A549 (cell line): ENCODE measurements at regions not wholly inside any gene's neighbourhood (a gene's known extent, or its start where the extent isn't known, plus 50 kb on each side); places are given as distances from the start of the nearest gene placed in this dataset.

Source experiments
- ATAC-seq, 2 experiments: fragments of 200-7000 bp in 1 of 2; fragments of >200 bp in 1 of 2; cut with Nextera tagmentation in 1 of 2; cut with Tn5 transposase in 1 of 2; 3 replicates each; pipeline versions ENCODE4 v1.8.0 to v1.9.1; 2018 to 2020; ENCODE audit warnings: mild to moderate bottlenecking in 1 of 2, moderate library complexity in 1 of 2
- CTCF ChIA-PET: fragments of 300-600 bp; sonication (Branson Sonifier 250); formaldehyde crosslinking; extraction: SDS; loops from one replicate; lab custom pipeline; 2021; ENCODE audit warnings: antibody characterized with exemption, inconsistent platforms; lab: Yijun Ruan, JAX
- POLR2A ChIA-PET: fragments of 350-600 bp; formaldehyde crosslinking; extraction: SDS; loops from one replicate; lab custom pipeline; 2021; ENCODE audit warnings: antibody characterized with exemption, inconsistent platforms; lab: Yijun Ruan, JAX
- DNase-seq, 2 experiments: peaks; one replicate each; pipeline versions ENCODE4 v3.0.0 to v3.0.0-alpha.2; 2011 to 2016; ENCODE audit warnings: low read depth in 1 of 2, low spot score in 1 of 2
- FAIRE-seq: peaks from 2 replicates; lab custom pipeline; 2011; peaks lifted over from hg19 to GRCh38; lab: Jason Lieb, UNC
- H3K27ac ChIP-seq, 2 experiments: fragments of >200 bp; sonication (Bioruptor Twin); formaldehyde crosslinking; 3 replicates each; pipeline ENCODE4 v1.5.1; 2016 to 2017
- H3K4me1 ChIP-seq: fragments of >200 bp; sonication (Bioruptor Twin); formaldehyde crosslinking; 3 replicates; pipeline ENCODE4 v1.6.1; 2016
- H3K4me2 ChIP-seq: fragments of >200 bp; sonication (Bioruptor Twin); formaldehyde crosslinking; 3 replicates; pipeline ENCODE4 v1.6.1; 2016
- H3K4me3 ChIP-seq: fragments of >200 bp; sonication (Bioruptor Twin); formaldehyde crosslinking; 3 replicates; pipeline ENCODE4 v1.5.1; 2016
- H3K9me3 ChIP-seq: fragments of >200 bp; sonication (Bioruptor Twin); formaldehyde crosslinking; 3 replicates; pipeline ENCODE4 v1.6.1; 2016
- CBX8 ChIP-seq: fragments of 200-600 bp; sonication (generic); IDR thresholded peaks from 2 replicates; pipeline ENCODE4 v1.6.1; 2016
- CEBPB ChIP-seq, 2 experiments: fragments of >200 bp in 1 of 2; sonication (Bioruptor Twin) in 1 of 2; formaldehyde crosslinking in 1 of 2; IDR thresholded peaks; 2 replicates each; pipeline ENCODE4 v1.6.1; 2012 to 2016
- CHD2 ChIP-seq: fragments of 150-350 bp; IDR thresholded peaks from 2 replicates; pipeline ENCODE4 v1.6.1; 2014; ENCODE audit warnings: low read length; ENCODE audit not compliant: partially characterized antibody
- CTCF ChIP-seq: fragments of >200 bp; sonication (Bioruptor Twin); formaldehyde crosslinking; IDR thresholded peaks from 3 replicates; pipeline ENCODE4 v1.5.1; 2016
- EP300 ChIP-seq, 2 experiments: fragments of >200 bp; sonication (Bioruptor Twin); formaldehyde crosslinking; IDR thresholded peaks; 2 replicates in 1 of 2; 3 replicates in 1 of 2; pipeline ENCODE4 v1.6.1; 2016 to 2017
- ESRRA ChIP-seq: fragments of 150-350 bp; IDR thresholded peaks from 2 replicates; pipeline ENCODE4 v1.6.1; 2014; ENCODE audit warnings: mild to moderate bottlenecking, low read length, borderline replicate concordance
- HEYL ChIP-seq: fragments of 250-450 bp; sonication (Bioruptor Pico); IDR thresholded peaks from 2 replicates; pipeline ENCODE4 v1.8.0; 2021; ENCODE audit warnings: mild to moderate bottlenecking, moderate library complexity
- HMGXB4 ChIP-seq: fragments of 250-450 bp; sonication (Bioruptor Pico); IDR thresholded peaks from 2 replicates; pipeline ENCODE4 v1.5.0; 2021; ENCODE audit warnings: mild to moderate bottlenecking, moderate library complexity, borderline replicate concordance
- HOXA7 ChIP-seq: fragments of 250-450 bp; sonication (Bioruptor Pico); IDR thresholded peaks from 2 replicates; pipeline ENCODE4 v1.5.0; 2020; ENCODE audit warnings: mild to moderate bottlenecking, moderate library complexity
- MAFK ChIP-seq: fragments of 450-650 bp; IDR thresholded peaks from 2 replicates; pipeline ENCODE4 v1.6.1; 2014; ENCODE audit not compliant: partially characterized antibody
- MAX ChIP-seq: IDR thresholded peaks from 2 replicates; pipeline ENCODE4 v1.6.1; 2012
- NFE2L2 ChIP-seq: fragments of 150-350 bp; conservative IDR thresholded peaks from 2 replicates; pipeline ENCODE4 v1.6.1; 2014; ENCODE audit warnings: low read length
- RAD21 ChIP-seq, 2 experiments: fragments of >200 bp in 1 of 2; sonication (Bioruptor Twin) in 1 of 2; formaldehyde crosslinking in 1 of 2; IDR thresholded peaks in 1 of 2; conservative IDR thresholded peaks in 1 of 2; 2 replicates in 1 of 2; 3 replicates in 1 of 2; pipeline ENCODE4 v1.6.1; 2012 to 2018; ENCODE audit warnings: inconsistent platforms in 1 of 2
- RARB ChIP-seq: fragments of 250-450 bp; sonication (Bioruptor Pico); IDR thresholded peaks from 2 replicates; pipeline ENCODE4 v1.8.0; 2021; ENCODE audit warnings: mild to moderate bottlenecking, moderate library complexity
- ZFP36 ChIP-seq: fragments of 450-650 bp; IDR thresholded peaks from 2 replicates; pipeline ENCODE4 v1.6.1; 2014; ENCODE audit warnings: borderline replicate concordance; ENCODE audit not compliant: partially characterized antibody
- ZNF302 ChIP-seq: fragments of 250-450 bp; sonication (Bioruptor Pico); IDR thresholded peaks from 2 replicates; pipeline ENCODE4 v1.9.0; 2021; ENCODE audit warnings: inconsistent platforms, mild to moderate bottlenecking, moderate library complexity
- ZSCAN20 ChIP-seq: fragments of 250-450 bp; sonication (Bioruptor Pico); IDR thresholded peaks from 2 replicates; pipeline ENCODE4 v1.8.0; 2022; ENCODE audit warnings: mild to moderate bottlenecking, moderate library complexity
- WGBS: methylation state at CpG from one replicate; pipeline ENCODE4 v1.1.6; 2017; ENCODE audit errors: missing lambda C conversion rate; 5-methylcytosine and 5-hydroxymethylcytosine counted together

GRCh38 chr3:43787330-43787729 lies 96.6 kb downstream of the ABHD5 start:
- H3K9me3 ChIP-seq = no peaks in the 10 kb centered on the region
- H3K4me1 ChIP-seq = no peaks in the 10 kb centered on the region
- H3K27ac ChIP-seq = no peak overlapping the region
- no peak overlapping the region for H3K4me2 ChIP-seq
- no peak for TF ChIP-seq CTCF
- no peak for TF ChIP-seq ESRRA
- TF ChIP-seq HMGXB4 (CRISPR knock-in tag) = no peak
- TF ChIP-seq ZNF302 (CRISPR knock-in tag) = no peak
- TF ChIP-seq HOXA7 (CRISPR knock-in tag) = no peak
- TF ChIP-seq NFE2L2 = no peak
- TF ChIP-seq MAX = no peak
- no peak for TF ChIP-seq ZSCAN20 (CRISPR knock-in tag)
- no peak for TF ChIP-seq RAD21 (conservative IDR thresholded peaks at IDR 0.05 in 1 of 2, IDR thresholded peaks at IDR 0.05 in 1 of 2)
- no peak for TF ChIP-seq CHD2
- FAIRE-seq (no peak), ATAC-seq (no peak), DNase-seq (no peak)
- CTCF ChIA-PET = no interaction called here
- POLR2A ChIA-PET = no interaction called here
- whole genome bisulfite sequencing = 87% methylated on average over 3 of the region's 3 CpGs
- no peak overlapping the region for H3K4me3 ChIP-seq

DNA sequence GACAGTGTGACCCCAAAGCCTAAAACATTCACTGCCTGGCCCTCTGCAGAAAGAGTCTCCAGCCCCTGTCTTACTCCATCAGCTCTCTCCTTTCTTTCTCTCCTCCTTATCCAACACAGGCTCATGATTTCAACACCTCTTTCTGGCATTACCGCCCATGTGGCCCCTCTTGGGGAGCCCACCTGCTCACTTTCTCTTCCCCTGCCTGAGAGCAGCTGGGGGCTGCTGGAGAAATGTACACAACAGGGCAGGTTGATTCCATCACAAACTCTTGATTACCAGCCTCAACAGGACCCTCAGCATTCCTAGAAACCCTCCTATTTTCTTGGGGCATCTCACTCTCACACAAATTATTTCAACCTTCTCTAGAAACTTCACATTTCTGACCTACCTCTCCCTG lies 98.3 kb downstream of the ABHD5 start:
- DNase-seq = no peak
- Histone ChIP-seq H3K4me1 (peaks cover 6% of the 10 kb centered on the region; the same call in 1 of the 3 replicates), H3K27ac (no peak overlapping the region), H3K4me2 (no peak overlapping the region), H3K9me3 (no peaks in the 10 kb centered on the region), H3K4me3 (no peak overlapping the region)
- no peak for ATAC-seq
- 86% methylated on average over 1 of the region's 1 CpG for WGBS
- CTCF ChIA-PET = no interaction called here
- no peak for TF ChIP-seq ZFP36
- no peak for TF ChIP-seq CBX8
- no peak for TF ChIP-seq RARB (CRISPR knock-in tag)
- no peak for FAIRE-seq
- POLR2A ChIA-PET = no interaction called here

GRCh38 chr3:43790060-43790459 lies 99.3 kb downstream of the ABHD5 start:
- no peak for TF ChIP-seq CTCF
- no peak for TF ChIP-seq MAFK
- TF ChIP-seq EP300 (IDR thresholded peaks at IDR 0.05) = no peak
- no peak for TF ChIP-seq HEYL (CRISPR knock-in tag)
- no peak for TF ChIP-seq HMGXB4 (CRISPR knock-in tag)
- no peak for TF ChIP-seq CEBPB (IDR thresholded peaks at IDR 0.05)
- no peak for TF ChIP-seq NFE2L2
- Histone ChIP-seq H3K9me3 (no peaks in the 10 kb centered on the region), H3K4me1 (peaks cover 14% of the 10 kb centered on the region; the same call in 2 of the 3 replicates), H3K4me3 (no peak overlapping the region), H3K27ac (no peak overlapping the region), H3K4me2 (no peak overlapping the region)
- DNase-seq = no peak
- ATAC-seq = no peak
- POLR2A ChIA-PET = no interaction called here
- no peak for FAIRE-seq
- CTCF ChIA-PET = no interaction called here
- WGBS = 54% methylated on average over 5 of the region's 5 CpGs
